NCI-H446 treated with DMSO at 0.1 percent for 48 hours (cell line): ENCODE measurements at regions not wholly inside any gene's neighbourhood (a gene's known extent, or its start where the extent isn't known, plus 50 kb on each side); places are given as distances from the start of the nearest gene placed in this dataset.

Experiments
- DNase-seq: peaks from one replicate; lab custom pipeline; 2025; lab: John Stamatoyannopoulos, UW

GRCh38 chr3:157807280-157807679 is 298.9 kb downstream of the SHOX2 start:
- no peak for DNase-seq

- DNase-seq: no peak
Observed at GRCh38 chr3:157805538-157805937, 300.7 kb downstream of the SHOX2 start.

GRCh38 chr3:157794771-157795170 is 291.6 kb upstream of the VEPH1 start:
- no peak for DNase-seq

GRCh38 chr3:157793745-157794144 is 290.5 kb upstream of the VEPH1 start:
- DNase-seq: peak; percentile 56

GRCh38 chr3:157789162-157789561 is 285.9 kb upstream of the VEPH1 start:
- DNase-seq: no peak

GRCh38 chr3:157786618-157787017 is 283.4 kb upstream of the VEPH1 start:
- DNase-seq: no peak

GRCh38 chr3:157786211-157786610 is 283.0 kb upstream of the VEPH1 start:
- no peak for DNase-seq

GRCh38 chr3:157785102-157785826 is 282.0 kb upstream of the VEPH1 start:
- no peak for DNase-seq

GRCh38 chr3:157782236-157782635 is 279.0 kb upstream of the VEPH1 start:
- DNase-seq: no peak

GRCh38 chr3:157776861-157777260 is 273.6 kb upstream of the VEPH1 start:
- DNase-seq: no peak

- no peak for DNase-seq
Observed at GRCh38 chr3:157775446-157775845, 272.2 kb upstream of the VEPH1 start.

GRCh38 chr3:157769378-157769777 is 266.2 kb upstream of the VEPH1 start:
- DNase-seq: no peak

GRCh38 chr3:157767607-157768006 is 264.4 kb upstream of the VEPH1 start:
- DNase-seq: no peak

GRCh38 chr3:157763644-157764043 is 260.4 kb upstream of the VEPH1 start:
- DNase-seq: no peak

GRCh38 chr3:157759311-157759710 is 256.1 kb upstream of the VEPH1 start:
- no peak for DNase-seq

- no peak for DNase-seq
Observed at GRCh38 chr3:157755233-157755632, 252.0 kb upstream of the VEPH1 start.

- DNase-seq: no peak
Observed at GRCh38 chr3:157754451-157754850, 251.2 kb upstream of the VEPH1 start.

- DNase-seq: no peak
Observed at GRCh38 chr3:157753787-157754136, 250.5 kb upstream of the VEPH1 start.

- peak; percentile 5 for DNase-seq
Observed at GRCh38 chr3:157752956-157753786, 250.0 kb upstream of the VEPH1 start.

- DNase-seq: no peak
Observed at GRCh38 chr3:157752554-157752953, 249.3 kb upstream of the VEPH1 start.

GRCh38 chr3:157751386-157751785 is 248.2 kb upstream of the VEPH1 start:
- DNase-seq: no peak

- no peak for DNase-seq
Observed at GRCh38 chr3:157746391-157746790, 243.2 kb upstream of the VEPH1 start.

- DNase-seq: no peak
Observed at GRCh38 chr3:157741607-157742006, 238.4 kb upstream of the VEPH1 start.

GRCh38 chr3:157738441-157738840 is 235.2 kb upstream of the VEPH1 start:
- no peak for DNase-seq
